ENCODE measurements at regions not wholly inside any gene's neighbourhood (a gene's known extent, or its start where the extent isn't known, plus 50 kb on each side); places are given as distances from the start of the nearest gene placed in this dataset.

DNA sequence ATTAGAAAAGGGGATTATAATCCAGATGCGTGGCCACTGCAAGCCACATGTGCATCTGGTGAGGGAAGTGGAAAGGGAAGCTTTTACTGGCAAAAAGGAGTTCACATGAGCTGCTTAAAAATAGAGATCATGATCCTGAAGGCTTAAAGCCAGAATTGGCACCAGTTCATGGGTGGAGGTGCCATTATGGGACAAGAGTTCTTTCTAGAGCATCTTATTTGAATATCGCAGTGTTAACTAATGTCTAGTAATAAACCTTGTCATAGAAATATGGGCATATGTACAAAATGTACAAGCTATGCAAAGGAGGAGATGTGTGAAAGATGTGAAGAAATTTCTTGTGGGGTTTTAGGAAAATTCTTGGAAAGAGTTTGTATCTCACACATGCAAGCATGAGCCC lies 178.4 kb upstream of the CBLB start:
- H3K4me2 ChIP-seq, result no peak overlapping the region
- Mint-ChIP-seq H3K9me3 (no peaks in the 10 kb centered on the region), H3K4me3 (no peak overlapping the region), H3K27ac (no peak overlapping the region), H3K27me3 (ENCODE audit: insufficient read depth, low read depth, poor library complexity) (no peaks in the 10 kb centered on the region), H3K4me1 (no peaks in the 10 kb centered on the region), H3K36me3 (ENCODE audit: low read depth) (no peaks in the 10 kb centered on the region)
- DNase-seq (ENCODE audit: low spot score) (no peak), ATAC-seq (no peak)
- no peaks in the 10 kb centered on the region for H4K20me1 ChIP-seq (replicated peaks; ENCODE audit: insufficient read depth)
- no peak overlapping the region for H2AFZ ChIP-seq
- no peak overlapping the region for H3K4me3 ChIP-seq
- H3K27ac ChIP-seq (ENCODE audit: low read depth), result no peak overlapping the region
- no peaks in the 10 kb centered on the region for H3F3A ChIP-seq (replicated peaks; ENCODE audit: low read depth)
- TF ChIP-seq EZH2 (IDR thresholded peaks at IDR 0.05; ENCODE audit: low read depth, unreplicated experiment) (no peak), CREB1 (CRISPR knock-in tag; IDR thresholded peaks at IDR 0.05; ENCODE audit: low read depth) (no peak), ZNF331 (CRISPR knock-in tag; IDR thresholded peaks at IDR 0.05; ENCODE audit: low read depth) (no peak), EZH2phosphoT487 (IDR thresholded peaks at IDR 0.05; ENCODE audit: unreplicated experiment) (no peak)
- TF ChIP-seq, protein P1, sequence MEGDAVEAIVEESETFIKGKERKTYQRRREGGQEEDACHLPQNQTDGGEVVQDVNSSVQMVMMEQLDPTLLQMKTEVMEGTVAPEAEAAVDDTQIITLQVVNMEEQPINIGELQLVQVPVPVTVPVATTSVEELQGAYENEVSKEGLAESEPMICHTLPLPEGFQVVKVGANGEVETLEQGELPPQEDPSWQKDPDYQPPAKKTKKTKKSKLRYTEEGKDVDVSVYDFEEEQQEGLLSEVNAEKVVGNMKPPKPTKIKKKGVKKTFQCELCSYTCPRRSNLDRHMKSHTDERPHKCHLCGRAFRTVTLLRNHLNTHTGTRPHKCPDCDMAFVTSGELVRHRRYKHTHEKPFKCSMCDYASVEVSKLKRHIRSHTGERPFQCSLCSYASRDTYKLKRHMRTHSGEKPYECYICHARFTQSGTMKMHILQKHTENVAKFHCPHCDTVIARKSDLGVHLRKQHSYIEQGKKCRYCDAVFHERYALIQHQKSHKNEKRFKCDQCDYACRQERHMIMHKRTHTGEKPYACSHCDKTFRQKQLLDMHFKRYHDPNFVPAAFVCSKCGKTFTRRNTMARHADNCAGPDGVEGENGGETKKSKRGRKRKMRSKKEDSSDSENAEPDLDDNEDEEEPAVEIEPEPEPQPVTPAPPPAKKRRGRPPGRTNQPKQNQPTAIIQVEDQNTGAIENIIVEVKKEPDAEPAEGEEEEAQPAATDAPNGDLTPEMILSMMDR (conservative IDR thresholded peaks at IDR 0.05; ENCODE audit: low read depth in 2 of 2), result no peak
- TF ChIP-seq, protein P2, sequence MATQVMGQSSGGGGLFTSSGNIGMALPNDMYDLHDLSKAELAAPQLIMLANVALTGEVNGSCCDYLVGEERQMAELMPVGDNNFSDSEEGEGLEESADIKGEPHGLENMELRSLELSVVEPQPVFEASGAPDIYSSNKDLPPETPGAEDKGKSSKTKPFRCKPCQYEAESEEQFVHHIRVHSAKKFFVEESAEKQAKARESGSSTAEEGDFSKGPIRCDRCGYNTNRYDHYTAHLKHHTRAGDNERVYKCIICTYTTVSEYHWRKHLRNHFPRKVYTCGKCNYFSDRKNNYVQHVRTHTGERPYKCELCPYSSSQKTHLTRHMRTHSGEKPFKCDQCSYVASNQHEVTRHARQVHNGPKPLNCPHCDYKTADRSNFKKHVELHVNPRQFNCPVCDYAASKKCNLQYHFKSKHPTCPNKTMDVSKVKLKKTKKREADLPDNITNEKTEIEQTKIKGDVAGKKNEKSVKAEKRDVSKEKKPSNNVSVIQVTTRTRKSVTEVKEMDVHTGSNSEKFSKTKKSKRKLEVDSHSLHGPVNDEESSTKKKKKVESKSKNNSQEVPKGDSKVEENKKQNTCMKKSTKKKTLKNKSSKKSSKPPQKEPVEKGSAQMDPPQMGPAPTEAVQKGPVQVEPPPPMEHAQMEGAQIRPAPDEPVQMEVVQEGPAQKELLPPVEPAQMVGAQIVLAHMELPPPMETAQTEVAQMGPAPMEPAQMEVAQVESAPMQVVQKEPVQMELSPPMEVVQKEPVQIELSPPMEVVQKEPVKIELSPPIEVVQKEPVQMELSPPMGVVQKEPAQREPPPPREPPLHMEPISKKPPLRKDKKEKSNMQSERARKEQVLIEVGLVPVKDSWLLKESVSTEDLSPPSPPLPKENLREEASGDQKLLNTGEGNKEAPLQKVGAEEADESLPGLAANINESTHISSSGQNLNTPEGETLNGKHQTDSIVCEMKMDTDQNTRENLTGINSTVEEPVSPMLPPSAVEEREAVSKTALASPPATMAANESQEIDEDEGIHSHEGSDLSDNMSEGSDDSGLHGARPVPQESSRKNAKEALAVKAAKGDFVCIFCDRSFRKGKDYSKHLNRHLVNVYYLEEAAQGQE (IDR thresholded peaks at IDR 0.05; ENCODE audit: unreplicated experiment), result no peak
- TF ChIP-seq, protein P3, sequence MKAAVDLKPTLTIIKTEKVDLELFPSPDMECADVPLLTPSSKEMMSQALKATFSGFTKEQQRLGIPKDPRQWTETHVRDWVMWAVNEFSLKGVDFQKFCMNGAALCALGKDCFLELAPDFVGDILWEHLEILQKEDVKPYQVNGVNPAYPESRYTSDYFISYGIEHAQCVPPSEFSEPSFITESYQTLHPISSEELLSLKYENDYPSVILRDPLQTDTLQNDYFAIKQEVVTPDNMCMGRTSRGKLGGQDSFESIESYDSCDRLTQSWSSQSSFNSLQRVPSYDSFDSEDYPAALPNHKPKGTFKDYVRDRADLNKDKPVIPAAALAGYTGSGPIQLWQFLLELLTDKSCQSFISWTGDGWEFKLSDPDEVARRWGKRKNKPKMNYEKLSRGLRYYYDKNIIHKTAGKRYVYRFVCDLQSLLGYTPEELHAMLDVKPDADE (IDR thresholded peaks at IDR 0.05), result no peak
- no peaks in the 10 kb centered on the region for H3K36me3 ChIP-seq (ENCODE audit: insufficient read depth)
- no peaks in the 10 kb centered on the region for H3K27me3 ChIP-seq (ENCODE audit: insufficient read depth)
- H3K4me1 ChIP-seq (ENCODE audit: insufficient read depth), result no peaks in the 10 kb centered on the region
- no peaks in the 10 kb centered on the region for H3K79me2 ChIP-seq (replicated peaks; ENCODE audit: insufficient read depth)
- H3K9me2 ChIP-seq (ENCODE audit: insufficient read depth), result no peaks in the 10 kb centered on the region; the same call in 1 of the 2 replicates

DNA sequence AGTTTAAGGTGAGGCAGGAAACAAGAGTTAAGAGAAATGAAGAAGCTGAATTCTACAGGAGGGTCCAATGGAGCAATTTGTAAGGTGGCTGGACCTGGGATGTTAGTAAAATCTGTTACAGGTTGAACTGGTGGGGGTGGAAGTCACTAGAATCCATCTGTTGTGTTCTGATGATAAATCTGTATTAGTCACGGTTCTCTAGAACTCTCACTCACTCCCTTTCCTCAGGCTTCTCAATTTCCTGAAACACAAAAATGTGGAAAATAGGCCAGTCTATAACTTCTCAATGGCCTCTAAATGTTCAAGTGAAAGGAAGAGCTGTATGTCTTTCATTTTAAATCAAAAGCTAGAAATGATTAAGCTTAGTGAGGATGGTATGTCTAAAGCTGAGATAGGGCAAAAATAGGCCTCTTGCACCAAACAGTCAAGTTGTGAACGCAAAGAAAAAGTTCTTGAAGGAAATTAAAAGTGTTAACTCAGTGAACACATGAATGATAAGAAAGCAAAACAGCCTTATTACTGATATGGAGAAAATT lies 180.2 kb upstream of the CBLB start:
- DNase-seq (ENCODE audit: low spot score) (no peak), ATAC-seq (no peak)
- no peak overlapping the region for H3K4me3 ChIP-seq
- H3K36me3 Mint-ChIP-seq (ENCODE audit: low read depth), result no peaks in the 10 kb centered on the region
- no peaks in the 10 kb centered on the region for H4K20me1 ChIP-seq (replicated peaks; ENCODE audit: insufficient read depth)
- H3F3A ChIP-seq (replicated peaks; ENCODE audit: low read depth), result no peaks in the 10 kb centered on the region
- H3K9me3 Mint-ChIP-seq, result no peaks in the 10 kb centered on the region
- H3K4me1 ChIP-seq (ENCODE audit: insufficient read depth), result no peaks in the 10 kb centered on the region
- no peaks in the 10 kb centered on the region for H3K27me3 ChIP-seq (ENCODE audit: insufficient read depth)
- no peak overlapping the region for H3K4me2 ChIP-seq
- no peaks in the 10 kb centered on the region for H3K36me3 ChIP-seq (ENCODE audit: insufficient read depth)
- no peak overlapping the region for H3K27ac ChIP-seq (ENCODE audit: low read depth)
- no peaks in the 10 kb centered on the region; the same call in 1 of the 2 replicates for H3K9me2 ChIP-seq (ENCODE audit: insufficient read depth)
- no peaks in the 10 kb centered on the region for H3K4me1 Mint-ChIP-seq
- no peak overlapping the region for H3K4me3 Mint-ChIP-seq
- no peaks in the 10 kb centered on the region for H3K27me3 Mint-ChIP-seq (ENCODE audit: insufficient read depth, low read depth, poor library complexity)
- no peak overlapping the region for H2AFZ ChIP-seq
- no peaks in the 10 kb centered on the region for H3K79me2 ChIP-seq (replicated peaks; ENCODE audit: insufficient read depth)
- no peak overlapping the region for H3K27ac Mint-ChIP-seq
- TF ChIP-seq, protein P3 (IDR thresholded peaks at IDR 0.05), result no peak
- TF ChIP-seq NANOG (IDR thresholded peaks at IDR 0.05; ENCODE audit: borderline replicate concordance) (no peak), STAT1 (IDR thresholded peaks at IDR 0.05; ENCODE audit: unreplicated experiment) (no peak), JUNB (IDR thresholded peaks at IDR 0.05; ENCODE audit: unreplicated experiment) (no peak), CREB1 (CRISPR knock-in tag; IDR thresholded peaks at IDR 0.05; ENCODE audit: low read depth) (no peak), EZH2 (IDR thresholded peaks at IDR 0.05; ENCODE audit: low read depth, unreplicated experiment) (no peak), ZNF114 (CRISPR knock-in tag; IDR thresholded peaks at IDR 0.05) (no peak)
- TF ChIP-seq, protein P2 (IDR thresholded peaks at IDR 0.05; ENCODE audit: unreplicated experiment), result no peak

Data from GM23338 (cell line).